ENCODE measurements at regions not wholly inside any gene's neighbourhood (a gene's known extent, or its start where the extent isn't known, plus 50 kb on each side); places are given as distances from the start of the nearest gene placed in this dataset.

DNA sequence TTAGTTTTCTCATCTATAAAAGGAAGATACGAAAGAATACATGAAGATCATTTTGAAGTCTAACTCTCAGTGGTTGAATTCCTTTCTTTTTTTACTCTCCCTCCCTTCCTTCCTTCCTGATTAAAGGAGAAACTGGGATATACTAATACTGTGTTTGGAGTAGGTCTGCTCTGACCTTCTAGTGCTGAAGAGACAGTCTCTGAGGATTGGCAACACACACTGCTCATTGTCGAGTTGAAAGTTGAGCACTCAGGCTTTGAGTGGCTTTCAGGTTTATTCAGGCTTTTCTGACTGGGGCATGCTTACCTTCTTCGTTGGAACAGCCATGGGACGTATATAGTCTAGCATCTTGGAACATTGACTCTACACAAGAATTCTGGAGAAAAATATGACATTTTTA is 86.9 kb upstream of the RPS23 start:
- TF ChIP-seq POLR2A (IDR thresholded peaks at IDR 0.05) = no peak
- TF ChIP-seq, protein P1, sequence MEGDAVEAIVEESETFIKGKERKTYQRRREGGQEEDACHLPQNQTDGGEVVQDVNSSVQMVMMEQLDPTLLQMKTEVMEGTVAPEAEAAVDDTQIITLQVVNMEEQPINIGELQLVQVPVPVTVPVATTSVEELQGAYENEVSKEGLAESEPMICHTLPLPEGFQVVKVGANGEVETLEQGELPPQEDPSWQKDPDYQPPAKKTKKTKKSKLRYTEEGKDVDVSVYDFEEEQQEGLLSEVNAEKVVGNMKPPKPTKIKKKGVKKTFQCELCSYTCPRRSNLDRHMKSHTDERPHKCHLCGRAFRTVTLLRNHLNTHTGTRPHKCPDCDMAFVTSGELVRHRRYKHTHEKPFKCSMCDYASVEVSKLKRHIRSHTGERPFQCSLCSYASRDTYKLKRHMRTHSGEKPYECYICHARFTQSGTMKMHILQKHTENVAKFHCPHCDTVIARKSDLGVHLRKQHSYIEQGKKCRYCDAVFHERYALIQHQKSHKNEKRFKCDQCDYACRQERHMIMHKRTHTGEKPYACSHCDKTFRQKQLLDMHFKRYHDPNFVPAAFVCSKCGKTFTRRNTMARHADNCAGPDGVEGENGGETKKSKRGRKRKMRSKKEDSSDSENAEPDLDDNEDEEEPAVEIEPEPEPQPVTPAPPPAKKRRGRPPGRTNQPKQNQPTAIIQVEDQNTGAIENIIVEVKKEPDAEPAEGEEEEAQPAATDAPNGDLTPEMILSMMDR (IDR thresholded peaks at IDR 0.05) = no peak
- H3K9me3 ChIP-seq = no peaks in the 10 kb centered on the region
- ATAC-seq = peak in 2 of 4 donors; percentile 30 to 32
- H3K4me3 ChIP-seq = no peak overlapping the region
- H3K27me3 ChIP-seq = no peaks in the 10 kb centered on the region
- peak overlapping the region in 1 of 12 donors; percentile 44 for H3K27ac ChIP-seq
- 73 to 82% (median 75%) methylated on average over 4 of the region's 4 CpGs for WGBS, 4 donors
- DNase-seq = no peak
- H3K4me1 ChIP-seq = peaks cover 0 to 15% (median 2%) of the 10 kb centered on the region in 12 donors
- intact Hi-C loops (cut with DNase I) = loop anchor here in 2 of 10 donors (10.0 kb wide), 1 partner anchor 130 kb away; no protein-coding TSS in a partner anchor
- H3K36me3 ChIP-seq = no peaks in the 10 kb centered on the region

DNA sequence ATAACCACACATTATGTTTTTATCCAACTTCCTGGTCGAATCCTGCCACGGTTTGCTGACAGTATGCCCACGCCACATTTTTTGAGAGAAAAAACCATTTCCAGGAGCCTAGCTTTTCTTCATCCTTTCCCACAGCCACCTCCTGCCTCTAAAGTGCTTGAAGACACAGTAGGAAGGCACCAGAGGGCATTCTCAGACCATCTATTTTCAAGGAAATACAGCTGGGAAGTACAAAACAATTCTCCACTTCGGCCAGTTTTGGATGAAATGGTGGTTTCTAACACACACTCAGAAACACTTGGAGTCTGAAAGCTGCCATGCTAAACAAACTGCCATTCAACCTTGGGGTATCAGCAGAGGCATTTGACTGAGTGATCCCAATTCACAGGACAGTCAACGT is 86.3 kb upstream of the RPS23 start:
- 54 to 64% (median 56%) methylated on average over 5 of the region's 5 CpGs for WGBS, 4 donors
- TF ChIP-seq POLR2A (IDR thresholded peaks at IDR 0.05) = no peak
- TF ChIP-seq, protein P1 (IDR thresholded peaks at IDR 0.05) = peak in 11 of 12 donors; percentile 16 to 61 (median 43)
- DNase-seq = no peak
- peak in 3 of 4 donors; percentile 82 to 86 (median 84) for ATAC-seq
- Histone ChIP-seq H3K4me3 (no peak overlapping the region), H3K27me3 (no peaks in the 10 kb centered on the region), H3K9me3 (no peaks in the 10 kb centered on the region), H3K4me1 (peaks cover 0 to 15% (median 2%) of the 10 kb centered on the region in 12 donors), H3K27ac (peak overlapping the region in 1 of 12 donors; percentile 44), H3K36me3 (no peaks in the 10 kb centered on the region)
- intact Hi-C loops (cut with DNase I) = loop anchor here in 3 of 10 donors (5.0 to 10.0 kb wide), 2 partner anchors 130 to 1203 kb away; no protein-coding TSS in a partner anchor

DNA sequence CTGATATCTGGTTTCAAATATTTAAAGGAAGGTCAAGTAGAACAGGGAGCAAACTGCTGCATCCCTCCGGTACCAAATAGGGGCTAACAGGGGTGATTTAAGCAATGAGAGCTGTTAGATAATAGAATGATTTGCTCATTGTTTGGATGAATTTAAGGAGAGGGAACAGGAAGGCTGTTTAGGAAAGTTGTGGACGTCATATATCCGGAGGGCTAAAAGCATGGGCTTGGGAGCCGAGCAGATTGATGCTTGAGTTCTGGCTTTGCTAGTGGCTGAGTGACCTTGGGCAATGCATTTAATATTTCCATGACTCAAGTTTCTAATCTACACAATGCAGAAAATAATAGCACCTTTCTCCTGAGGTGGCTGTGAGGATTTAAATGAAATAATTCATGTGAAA is 85.4 kb upstream of the RPS23 start:
- TF ChIP-seq, protein P1 (IDR thresholded peaks at IDR 0.05) = no peak
- TF ChIP-seq POLR2A (IDR thresholded peaks at IDR 0.05) = no peak
- WGBS, 4 donors = 76 to 80% (median 77%) methylated on average over 4 of the region's 4 CpGs
- DNase-seq (no peak), ATAC-seq (peak in 1 of 4 donors; percentile 13)
- no peak overlapping the region for H3K27ac ChIP-seq
- no peak overlapping the region for H3K4me3 ChIP-seq
- H3K36me3 ChIP-seq = no peaks in the 10 kb centered on the region
- no peaks in the 10 kb centered on the region for H3K9me3 ChIP-seq
- intact Hi-C loops (cut with DNase I) = loop anchor here in 3 of 10 donors (5.0 to 10.0 kb wide), 2 partner anchors 131 to 1204 kb away; no protein-coding TSS in a partner anchor
- H3K4me1 ChIP-seq = peaks cover 0 to 15% (median 3%) of the 10 kb centered on the region in 12 donors
- no peaks in the 10 kb centered on the region for H3K27me3 ChIP-seq

DNA sequence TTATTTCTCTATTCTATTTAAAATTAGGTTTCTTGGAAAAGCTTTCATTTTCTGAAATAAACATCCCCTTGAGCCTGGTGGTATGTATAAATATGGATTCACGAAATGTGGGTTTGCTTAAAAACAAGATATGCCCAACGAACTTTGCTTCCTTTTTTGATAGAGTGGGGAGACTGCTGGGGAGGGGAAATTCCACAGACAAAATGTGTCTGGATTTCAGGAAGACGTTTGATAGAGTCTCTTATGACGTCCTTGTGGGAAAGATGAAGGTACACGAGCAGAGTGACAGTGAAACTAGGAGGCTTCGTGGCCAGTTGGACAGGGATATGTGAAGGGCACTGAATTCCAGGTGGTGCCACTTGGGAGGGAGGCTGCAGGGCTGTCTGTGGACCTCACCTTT is 84.5 kb upstream of the RPS23 start:
- no peak for ATAC-seq
- no peaks in the 10 kb centered on the region for H3K36me3 ChIP-seq
- H3K27me3 ChIP-seq = no peaks in the 10 kb centered on the region
- H3K4me1 ChIP-seq = peaks cover 0 to 21% (median 9%) of the 10 kb centered on the region in 12 donors
- intact Hi-C loops (cut with DNase I) = loop anchor here in 3 of 10 donors (5.0 to 10.0 kb wide), 2 partner anchors 132 to 1205 kb away; no protein-coding TSS in a partner anchor
- no peak overlapping the region for H3K4me3 ChIP-seq
- WGBS, 4 donors = 50 to 72% (median 67%) methylated on average over 6 of the region's 6 CpGs
- H3K27ac ChIP-seq = peak overlapping the region in 1 of 12 donors; percentile 2
- no peak for DNase-seq
- H3K9me3 ChIP-seq = no peaks in the 10 kb centered on the region
- TF ChIP-seq, protein P1 (IDR thresholded peaks at IDR 0.05) = no peak
- TF ChIP-seq POLR2A (IDR thresholded peaks at IDR 0.05) = no peak
